CD4-positive, CD25-positive, alpha-beta regulatory T cell (primary cell): ENCODE measurements at regions not wholly inside any gene's neighbourhood (a gene's known extent, or its start where the extent isn't known, plus 50 kb on each side); places are given as distances from the start of the nearest gene placed in this dataset.
A peak's percentile ranks its signal among the peaks of the same experiment; 100 is the strongest.

ENCODE experiments used
- ATAC-seq, 2 donors: fragments of 150-1000 bp; cut with Tn5 transposase; one replicate each; pipeline ENCODE4 v1.10.0; 2021; ENCODE audit warnings: low read depth in 2 of 2, moderate number of reproducible peaks in 2 of 2, moderate library complexity in 1 of 2
- DNase-seq, 3 donors: peaks; one replicate each; pipeline versions ENCODE4 v3.0.0 to v3.0.0-alpha.2; 2012 to 2022; ENCODE audit warnings: mixed read lengths in 1 of 3
- H3K27ac ChIP-seq: one replicate; pipeline ENCODE4 v1.7.0; 2013; ENCODE audit warnings: mild to moderate bottlenecking, low read length; ENCODE audit not compliant: insufficient read depth, poor library complexity, severe bottlenecking
- H3K27me3 ChIP-seq: one replicate; pipeline ENCODE4 v1.7.0; 2013; ENCODE audit warnings: low read length; ENCODE audit not compliant: control insufficient read depth, insufficient read depth
- H3K36me3 ChIP-seq: one replicate; pipeline ENCODE4 v1.7.0; 2013; ENCODE audit warnings: mild to moderate bottlenecking, low read length, moderate library complexity; ENCODE audit not compliant: control insufficient read depth, insufficient read depth
- H3K4me1 ChIP-seq: 2 replicates; pipeline ENCODE4 v1.7.0; 2013; ENCODE audit warnings: mild to moderate bottlenecking, low read length; ENCODE audit not compliant: insufficient read depth, control insufficient read depth, poor library complexity, severe bottlenecking
- H3K4me3 ChIP-seq: one replicate; pipeline ENCODE4 v1.7.0; 2013; ENCODE audit warnings: low read depth, mild to moderate bottlenecking, low read length, moderate library complexity
- H3K9me3 ChIP-seq, 2 experiments: 1 replicate in 1 of 2; 2 replicates in 1 of 2; pipeline ENCODE4 v1.7.0; 2013; ENCODE audit warnings: low read length in 2 of 2, mild to moderate bottlenecking in 1 of 2, moderate library complexity in 1 of 2; ENCODE audit not compliant: control insufficient read depth in 2 of 2
- H3K27ac Mint-ChIP-seq, 3 donors: one replicate each; pipeline ENCODE4 v1.8.0; 2020 to 2022; ENCODE audit warnings: mild to moderate bottlenecking in 3 of 3, mixed read lengths in 3 of 3, moderate library complexity in 2 of 3
- H3K27me3 Mint-ChIP-seq: one replicate; pipeline ENCODE4 v1.8.0; 2022; ENCODE audit warnings: mild to moderate bottlenecking, mixed read lengths
- H3K36me3 Mint-ChIP-seq: one replicate; pipeline ENCODE4 v1.8.0; 2020; ENCODE audit warnings: mixed read lengths
- H3K4me1 Mint-ChIP-seq, 4 donors: one replicate each; pipeline ENCODE4 v1.8.0; 2020 to 2022; ENCODE audit warnings: mixed read lengths in 4 of 4, mild to moderate bottlenecking in 1 of 4
- H3K4me3 Mint-ChIP-seq, 4 donors: one replicate each; pipeline ENCODE4 v1.8.0; 2020 to 2022; ENCODE audit warnings: mild to moderate bottlenecking in 4 of 4, mixed read lengths in 4 of 4, moderate library complexity in 3 of 4
- H3K9me3 Mint-ChIP-seq, 7 donors: one replicate each; pipeline ENCODE4 v1.8.0; 2020 to 2022; ENCODE audit warnings: mixed read lengths in 7 of 7, mild to moderate bottlenecking in 3 of 7, moderate library complexity in 2 of 7

GRCh38 chr4:77306496-77306895 lies 149.5 kb downstream of the CCNG2 start:
- Mint-ChIP-seq H3K4me1 (peaks cover 0 to 8% (median 2%) of the 10 kb centered on the region in 4 donors), H3K27me3 (peaks cover 2% of the 10 kb centered on the region), H3K9me3 (peaks cover 0 to 5% (median 0%) of the 10 kb centered on the region in 7 donors), H3K27ac (no peak overlapping the region), H3K36me3 (no peaks in the 10 kb centered on the region), H3K4me3 (no peak overlapping the region)
- no peak overlapping the region for H3K4me3 ChIP-seq
- no peaks in the 10 kb centered on the region for H3K9me3 ChIP-seq
- no peaks in the 10 kb centered on the region for H3K36me3 ChIP-seq
- no peak for ATAC-seq
- H3K27ac ChIP-seq: no peak overlapping the region
- H3K4me1 ChIP-seq: no peaks in the 10 kb centered on the region
- H3K27me3 ChIP-seq: no peaks in the 10 kb centered on the region
- no peak for DNase-seq

GRCh38 chr4:77308843-77309242 lies 151.8 kb downstream of the CCNG2 start:
- H3K27me3 ChIP-seq: no peaks in the 10 kb centered on the region
- no peak overlapping the region for H3K27ac ChIP-seq
- Mint-ChIP-seq H3K9me3 (peaks cover 0 to 5% (median 0%) of the 10 kb centered on the region in 7 donors), H3K36me3 (no peaks in the 10 kb centered on the region), H3K27me3 (peaks cover 4% of the 10 kb centered on the region), H3K4me1 (no peaks in the 10 kb centered on the region), H3K4me3 (peak overlapping the region in 1 of 4 donors; percentile 64), H3K27ac (no peak overlapping the region)
- H3K4me3 ChIP-seq: no peak overlapping the region
- no peaks in the 10 kb centered on the region for H3K36me3 ChIP-seq
- ATAC-seq (peak in 1 of 2 donors; percentile 39), DNase-seq (peak in 2 of 3 donors; percentile 0 to 51)
- H3K4me1 ChIP-seq: no peaks in the 10 kb centered on the region
- H3K9me3 ChIP-seq: no peaks in the 10 kb centered on the region

GRCh38 chr4:77309496-77309895 lies 152.5 kb downstream of the CCNG2 start:
- no peak overlapping the region for H3K4me3 Mint-ChIP-seq
- Histone ChIP-seq H3K9me3 (no peaks in the 10 kb centered on the region), H3K27ac (no peak overlapping the region), H3K36me3 (no peaks in the 10 kb centered on the region), H3K4me1 (no peaks in the 10 kb centered on the region), H3K27me3 (no peaks in the 10 kb centered on the region), H3K4me3 (no peak overlapping the region)
- DNase-seq: no peak
- no peaks in the 10 kb centered on the region for H3K4me1 Mint-ChIP-seq
- peaks cover 0 to 5% (median 0%) of the 10 kb centered on the region in 7 donors for H3K9me3 Mint-ChIP-seq
- ATAC-seq: no peak
- H3K27me3 Mint-ChIP-seq: peaks cover 4% of the 10 kb centered on the region
- H3K27ac Mint-ChIP-seq: no peak overlapping the region
- H3K36me3 Mint-ChIP-seq: no peaks in the 10 kb centered on the region

- Histone ChIP-seq H3K9me3 (peaks cover 0 to 2% of the 10 kb centered on the region in 2 experiments), H3K27me3 (peaks cover 2% of the 10 kb centered on the region), H3K4me1 (no peaks in the 10 kb centered on the region), H3K27ac (no peak overlapping the region), H3K4me3 (no peak overlapping the region), H3K36me3 (no peaks in the 10 kb centered on the region)
- H3K27me3 Mint-ChIP-seq: peaks cover 4% of the 10 kb centered on the region
- H3K9me3 Mint-ChIP-seq: peaks cover 0 to 8% (median 0%) of the 10 kb centered on the region in 7 donors
- no peak overlapping the region for H3K27ac Mint-ChIP-seq
- H3K36me3 Mint-ChIP-seq: no peaks in the 10 kb centered on the region
- no peaks in the 10 kb centered on the region for H3K4me1 Mint-ChIP-seq
- H3K4me3 Mint-ChIP-seq: no peak overlapping the region
- DNase-seq: no peak
- ATAC-seq: no peak
Observed at GRCh38 chr4:77310931-77311330, 153.9 kb downstream of the CCNG2 start.

GRCh38 chr4:77314697-77315096 lies 157.7 kb downstream of the CCNG2 start:
- H3K27me3 Mint-ChIP-seq: peaks cover 4% of the 10 kb centered on the region

GRCh38 chr4:77327151-77327550 lies 170.1 kb downstream of the CCNG2 start:
- Histone ChIP-seq H3K4me1 (no peaks in the 10 kb centered on the region), H3K27me3 (peaks cover 2% of the 10 kb centered on the region), H3K9me3 (peaks cover 2 to 11% of the 10 kb centered on the region in 2 experiments), H3K4me3 (no peak overlapping the region), H3K27ac (no peak overlapping the region), H3K36me3 (no peaks in the 10 kb centered on the region)
- Mint-ChIP-seq H3K36me3 (no peaks in the 10 kb centered on the region), H3K27me3 (no peaks in the 10 kb centered on the region), H3K4me3 (no peak overlapping the region), H3K27ac (no peak overlapping the region), H3K4me1 (no peaks in the 10 kb centered on the region), H3K9me3 (peaks cover 0 to 28% (median 3%) of the 10 kb centered on the region in 7 donors)
- DNase-seq: peak in 1 of 3 donors; percentile 6
- no peak for ATAC-seq

More at GRCh38 chr4:77314697-77315096, 157.7 kb downstream of the CCNG2 start:
- Histone ChIP-seq H3K27ac (no peak overlapping the region), H3K27me3 (peaks cover 2% of the 10 kb centered on the region), H3K4me1 (no peaks in the 10 kb centered on the region), H3K9me3 (peaks cover 3 to 8% of the 10 kb centered on the region in 2 experiments), H3K36me3 (no peaks in the 10 kb centered on the region), H3K4me3 (no peak overlapping the region)
- Mint-ChIP-seq H3K9me3 (peaks cover 0 to 13% (median 4%) of the 10 kb centered on the region in 7 donors), H3K4me3 (no peak overlapping the region), H3K36me3 (no peaks in the 10 kb centered on the region), H3K4me1 (no peaks in the 10 kb centered on the region), H3K27ac (no peak overlapping the region)
- DNase-seq (no peak), ATAC-seq (no peak)

GRCh38 chr4:77332696-77333270 lies 175.8 kb downstream of the CCNG2 start:
- peaks cover 2% of the 10 kb centered on the region for H3K27me3 ChIP-seq
- Mint-ChIP-seq H3K36me3 (peaks cover 3% of the 10 kb centered on the region), H3K27ac (no peak overlapping the region), H3K27me3 (no peaks in the 10 kb centered on the region), H3K4me3 (no peak overlapping the region), H3K9me3 (peaks cover 0 to 44% (median 10%) of the 10 kb centered on the region in 7 donors), H3K4me1 (no peaks in the 10 kb centered on the region)
- no peak overlapping the region for H3K27ac ChIP-seq
- ATAC-seq (no peak), DNase-seq (no peak)
- no peaks in the 10 kb centered on the region for H3K36me3 ChIP-seq
- peaks cover 20 to 30% of the 10 kb centered on the region in 2 experiments for H3K9me3 ChIP-seq
- no peak overlapping the region for H3K4me3 ChIP-seq
- H3K4me1 ChIP-seq: no peaks in the 10 kb centered on the region
